Testis (tissue), 2 donors: ENCODE measurements at regions not wholly inside any gene's neighbourhood (a gene's known extent, or its start where the extent isn't known, plus 50 kb on each side); places are given as distances from the start of the nearest gene placed in this dataset.

Experiments
- POLR2A ChIP-seq: fragments of 450-650 bp; IDR thresholded peaks from one replicate; pipeline ENCODE4 v1.6.1; 2017; ENCODE audit warnings: antibody characterized with exemption, mild to moderate bottlenecking, moderate library complexity
- TF ChIP-seq, protein P1 (sequence below), 3 experiments: fragments of 450-650 bp in 2 of 3; fragments of 200-600 bp in 1 of 3; sonication (generic) in 1 of 3; IDR thresholded peaks; one replicate each; pipeline ENCODE4 v1.5.1; 2016 to 2019; ENCODE audit warnings: antibody characterized with exemption in 3 of 3, mild to moderate bottlenecking in 2 of 3, moderate library complexity in 1 of 3

DNA sequence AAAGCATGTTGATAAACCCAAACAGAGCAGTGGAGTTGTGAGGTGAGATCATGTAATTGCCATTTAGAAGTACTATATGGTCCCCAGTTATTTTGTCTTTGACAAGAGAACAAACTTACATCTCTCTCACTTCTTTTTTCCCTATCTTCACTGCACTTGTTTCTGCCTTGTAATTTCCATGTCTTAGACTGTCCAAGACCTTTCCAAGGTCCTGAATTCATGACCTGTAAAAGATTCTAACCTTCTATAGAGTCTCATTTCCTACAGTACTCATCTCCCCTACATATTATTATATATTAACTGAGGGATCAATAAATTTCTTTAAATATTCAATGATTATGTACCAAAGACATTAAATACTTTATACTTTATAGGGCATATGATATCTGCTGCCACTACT, 295.3 kb upstream of the KIF2B start:
- TF ChIP-seq, protein P1, sequence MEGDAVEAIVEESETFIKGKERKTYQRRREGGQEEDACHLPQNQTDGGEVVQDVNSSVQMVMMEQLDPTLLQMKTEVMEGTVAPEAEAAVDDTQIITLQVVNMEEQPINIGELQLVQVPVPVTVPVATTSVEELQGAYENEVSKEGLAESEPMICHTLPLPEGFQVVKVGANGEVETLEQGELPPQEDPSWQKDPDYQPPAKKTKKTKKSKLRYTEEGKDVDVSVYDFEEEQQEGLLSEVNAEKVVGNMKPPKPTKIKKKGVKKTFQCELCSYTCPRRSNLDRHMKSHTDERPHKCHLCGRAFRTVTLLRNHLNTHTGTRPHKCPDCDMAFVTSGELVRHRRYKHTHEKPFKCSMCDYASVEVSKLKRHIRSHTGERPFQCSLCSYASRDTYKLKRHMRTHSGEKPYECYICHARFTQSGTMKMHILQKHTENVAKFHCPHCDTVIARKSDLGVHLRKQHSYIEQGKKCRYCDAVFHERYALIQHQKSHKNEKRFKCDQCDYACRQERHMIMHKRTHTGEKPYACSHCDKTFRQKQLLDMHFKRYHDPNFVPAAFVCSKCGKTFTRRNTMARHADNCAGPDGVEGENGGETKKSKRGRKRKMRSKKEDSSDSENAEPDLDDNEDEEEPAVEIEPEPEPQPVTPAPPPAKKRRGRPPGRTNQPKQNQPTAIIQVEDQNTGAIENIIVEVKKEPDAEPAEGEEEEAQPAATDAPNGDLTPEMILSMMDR (IDR thresholded peaks at IDR 0.05) = no peak
- no peak for TF ChIP-seq POLR2A
